A673 (cell line): ENCODE measurements at regions not wholly inside any gene's neighbourhood (a gene's known extent, or its start where the extent isn't known, plus 50 kb on each side); places are given as distances from the start of the nearest gene placed in this dataset.

Source experiments
- BruUV-seq: library from RNA; stranded (reverse); fragments of 400-500 nt; replicated peaks from 2 replicates; lab custom pipeline; 2021; lab: Mats Ljungman, UMichigan
- CTCF ChIA-PET: fragments of 300-600 bp; sonication (Branson Sonifier 250); formaldehyde crosslinking; loops from one replicate; lab custom pipeline; 2022; ENCODE audit warnings: antibody characterized with exemption; lab: Charles Lee
- POLR2A ChIA-PET: fragments of 300-600 bp; sonication (Branson Sonifier 250); formaldehyde crosslinking; loops from one replicate; lab custom pipeline; 2022; ENCODE audit warnings: antibody characterized with exemption; ENCODE audit not compliant: low non-redundant PET; lab: Charles Lee
- DNase-seq: peaks from one replicate; pipeline ENCODE4 v3.0.0-alpha.2; 2015; ENCODE audit warnings: low spot score
- H3K27ac ChIP-seq: fragments of 200-600 bp; sonication (generic); 2 replicates; pipeline ENCODE4 v1.5.1; 2016; ENCODE audit warnings: mixed run types, low read depth, mild to moderate bottlenecking, mixed read lengths, antibody characterized with exemption, low read length; ENCODE audit not compliant: poor library complexity, severe bottlenecking
- H3K27me3 ChIP-seq: fragments of 200-600 bp; sonication (generic); replicated peaks from 2 replicates; pipeline ENCODE4 v1.6.1; 2017; ENCODE audit warnings: mixed run types, low read depth, mild to moderate bottlenecking, mixed read lengths, antibody characterized with exemption, low read length; ENCODE audit not compliant: insufficient read depth, poor library complexity
- H3K36me3 ChIP-seq: fragments of 200-600 bp; sonication (generic); 2 replicates; pipeline ENCODE4 v1.6.1; 2016; ENCODE audit warnings: mixed run types, mild to moderate bottlenecking, mixed read lengths, antibody characterized with exemption, low read length; ENCODE audit not compliant: insufficient read depth, poor library complexity, severe bottlenecking
- H3K4me1 ChIP-seq: fragments of 200-600 bp; sonication (generic); 2 replicates; pipeline ENCODE4 v1.6.1; 2017; ENCODE audit warnings: mixed run types, mild to moderate bottlenecking, mixed read lengths, antibody characterized with exemption, low read length; ENCODE audit not compliant: insufficient read depth, poor library complexity, severe bottlenecking
- H3K4me3 ChIP-seq: fragments of 200-600 bp; sonication (generic); 2 replicates; pipeline ENCODE4 v1.5.1; 2016; ENCODE audit warnings: low read depth, mixed run types, mild to moderate bottlenecking, mixed read lengths, low read length; ENCODE audit not compliant: poor library complexity, severe bottlenecking
- H3K9me3 ChIP-seq: fragments of 200-600 bp; sonication (generic); 2 replicates; pipeline ENCODE4 v1.6.1; 2016; ENCODE audit warnings: mixed run types, low read depth, mild to moderate bottlenecking, mixed read lengths, antibody characterized with exemption, low read length; ENCODE audit not compliant: poor library complexity, severe bottlenecking
- CTCF ChIP-seq: fragments of 300-800, 200-600 bp; sonication (generic); conservative IDR thresholded peaks from 2 replicates; pipeline ENCODE4 v1.5.1; 2017; ENCODE audit warnings: low read depth, mild to moderate bottlenecking, antibody characterized with exemption, low read length, moderate library complexity, mixed read lengths
- EZH2 ChIP-seq: fragments of 200-600 bp; sonication (generic); IDR thresholded peaks from 2 replicates; pipeline ENCODE4 v1.6.1; 2017; ENCODE audit warnings: borderline replicate concordance, low read depth, mild to moderate bottlenecking, mixed read lengths, antibody characterized with exemption, low read length; ENCODE audit not compliant: poor library complexity, severe bottlenecking
- intact Hi-C: fragments of 100-400 bp; cut with micrococcal nuclease; formaldehyde crosslinking; loops from one replicate; pipeline ENCODE4 v1.10.0; 2022; ENCODE audit not compliant: unreplicated experiment

GRCh38 chr3:189084620-189085019, 87.2 kb upstream of the TPRG1 start:
- no peak for DNase-seq
- no peaks in the 10 kb centered on the region for H3K27me3 ChIP-seq
- no peaks in the 10 kb centered on the region for H3K9me3 ChIP-seq
- intact Hi-C loops: no loop called here
- BruUV-seq: no TSS peak
- ChIA-PET CTCF (no interaction called here), POLR2A (no interaction called here)
- H3K4me1 ChIP-seq: no peaks in the 10 kb centered on the region
- H3K36me3 ChIP-seq: no peaks in the 10 kb centered on the region
- no peak overlapping the region for H3K4me3 ChIP-seq
- TF ChIP-seq CTCF (no peak), EZH2 (no peak)
- H3K27ac ChIP-seq: no peak overlapping the region

GRCh38 chr3:189092547-189092946, 79.2 kb upstream of the TPRG1 start:
- Histone ChIP-seq H3K4me1 (no peaks in the 10 kb centered on the region), H3K27ac (no peak overlapping the region), H3K4me3 (no peak overlapping the region), H3K9me3 (no peaks in the 10 kb centered on the region), H3K36me3 (no peaks in the 10 kb centered on the region), H3K27me3 (no peaks in the 10 kb centered on the region)
- no peak for DNase-seq
- TF ChIP-seq EZH2 (no peak), CTCF (no peak)
- no TSS peak for BruUV-seq
- POLR2A ChIA-PET: no interaction called here
- intact Hi-C loops: no loop called here
- CTCF ChIA-PET: no interaction called here

- TF ChIP-seq CTCF (no peak), EZH2 (no peak)
- Histone ChIP-seq H3K4me3 (no peak overlapping the region), H3K27me3 (no peaks in the 10 kb centered on the region), H3K27ac (no peak overlapping the region), H3K4me1 (no peaks in the 10 kb centered on the region), H3K9me3 (no peaks in the 10 kb centered on the region), H3K36me3 (no peaks in the 10 kb centered on the region)
- CTCF ChIA-PET: no interaction called here
- no TSS peak for BruUV-seq
- POLR2A ChIA-PET: no interaction called here
- intact Hi-C loops: no loop called here
- DNase-seq: no peak
Observed at GRCh38 chr3:189094539-189094938, 77.2 kb upstream of the TPRG1 start.
